ENCODE measurements at regions not wholly inside any gene's neighbourhood (a gene's known extent, or its start where the extent isn't known, plus 50 kb on each side); places are given as distances from the start of the nearest gene placed in this dataset.
A peak's percentile ranks its signal among the peaks of the same experiment; 100 is the strongest.
"Not testable (repeated sequence)": the region's sequence is repeated elsewhere in the genome, so short reads cannot be mapped to it uniquely, and the experiment has no call there.

GRCh38 chr6:134634966-134635365, 314.9 kb downstream of the ALDH8A1 start:
- DNase-seq (ENCODE audit: low read depth): no peak

DNA sequence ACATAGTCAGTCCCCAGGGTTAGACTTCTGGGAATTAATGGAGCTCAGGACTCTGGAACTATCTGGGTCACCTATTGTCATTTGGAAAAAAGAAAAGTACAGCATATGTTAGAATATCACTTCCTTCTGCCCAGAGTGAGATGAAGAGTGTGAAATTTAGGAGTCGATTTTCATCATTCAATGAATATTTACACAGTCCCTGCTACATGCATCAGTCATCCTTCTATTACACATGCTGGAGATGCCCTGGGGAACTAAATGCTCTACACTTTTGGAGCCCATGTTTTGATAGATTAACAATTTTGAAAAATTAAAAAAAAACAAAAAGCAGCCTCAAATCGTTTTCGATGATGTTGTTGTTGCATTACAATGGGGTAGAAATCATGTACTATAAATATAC, 315.4 kb downstream of the ALDH8A1 start:
- no peak for DNase-seq (ENCODE audit: low read depth)

DNA sequence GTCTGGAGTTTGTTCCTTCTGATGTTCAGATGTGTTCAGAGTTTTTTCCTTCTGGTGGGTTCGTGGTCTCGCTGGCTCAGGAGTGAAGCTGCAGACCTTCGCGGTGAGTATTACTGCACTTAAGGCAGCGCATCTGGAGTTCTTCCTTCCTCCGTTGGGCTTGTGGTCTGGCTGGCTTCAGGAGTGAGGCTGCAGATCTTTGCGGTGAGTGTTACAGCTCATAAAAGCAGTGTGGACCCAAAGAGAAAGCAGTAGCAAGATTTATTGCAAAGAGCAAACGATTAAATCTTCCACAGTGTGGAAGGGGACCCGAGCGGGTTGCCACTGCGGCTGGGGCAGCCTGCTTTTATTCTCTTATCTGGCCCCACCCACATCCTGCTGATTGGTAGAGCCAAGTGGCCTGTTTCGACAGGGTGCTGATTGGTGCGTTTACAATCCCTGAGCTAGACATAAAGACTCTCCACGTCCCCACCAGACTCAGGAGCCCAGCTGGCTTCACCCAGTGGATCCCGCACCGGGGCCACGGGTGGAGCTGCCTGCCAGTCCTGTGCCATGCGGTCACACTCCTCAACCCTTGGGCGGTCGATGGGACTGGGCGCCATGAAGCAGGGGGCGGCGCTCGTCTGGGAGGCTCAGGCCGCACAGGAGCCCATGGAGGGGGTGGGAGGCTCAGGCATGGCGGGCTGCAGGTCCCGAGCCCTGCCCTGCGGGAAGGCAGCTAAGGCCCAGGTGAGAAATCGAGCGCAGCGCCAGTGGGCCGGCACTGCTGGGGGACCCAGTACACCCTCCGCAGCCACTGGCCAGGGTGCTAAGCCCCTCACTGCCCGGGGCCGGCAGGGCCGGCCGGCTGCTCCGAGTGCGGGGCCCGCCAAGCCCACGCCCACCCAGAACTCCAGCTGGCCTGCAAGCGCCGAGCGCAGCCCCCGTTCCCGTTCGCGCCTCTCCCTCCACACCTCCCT, 315.3 kb upstream of the SGK1 start:
- peak; percentile 41 for DNase-seq (ENCODE audit: low read depth)

DNA sequence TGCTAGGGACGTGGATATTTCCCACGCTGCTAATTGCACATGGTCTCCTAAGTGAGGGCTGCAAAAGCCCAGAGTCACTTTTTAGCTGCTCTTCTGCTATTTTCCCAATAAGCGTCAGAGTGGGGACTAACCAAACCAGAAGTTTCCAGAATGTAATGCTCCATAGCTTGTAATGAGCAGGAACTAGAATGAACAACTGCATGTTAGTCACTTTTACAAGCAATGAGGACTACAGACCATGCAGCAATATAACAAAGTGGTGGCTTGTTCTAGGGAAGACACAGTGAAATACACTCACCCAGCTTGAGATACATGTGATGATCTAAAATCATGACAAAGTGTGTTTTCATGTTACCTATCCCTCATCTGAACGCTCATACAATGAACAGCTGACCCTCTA, 314.1 kb upstream of the SGK1 start:
- no peak for DNase-seq (ENCODE audit: low read depth)

DNA sequence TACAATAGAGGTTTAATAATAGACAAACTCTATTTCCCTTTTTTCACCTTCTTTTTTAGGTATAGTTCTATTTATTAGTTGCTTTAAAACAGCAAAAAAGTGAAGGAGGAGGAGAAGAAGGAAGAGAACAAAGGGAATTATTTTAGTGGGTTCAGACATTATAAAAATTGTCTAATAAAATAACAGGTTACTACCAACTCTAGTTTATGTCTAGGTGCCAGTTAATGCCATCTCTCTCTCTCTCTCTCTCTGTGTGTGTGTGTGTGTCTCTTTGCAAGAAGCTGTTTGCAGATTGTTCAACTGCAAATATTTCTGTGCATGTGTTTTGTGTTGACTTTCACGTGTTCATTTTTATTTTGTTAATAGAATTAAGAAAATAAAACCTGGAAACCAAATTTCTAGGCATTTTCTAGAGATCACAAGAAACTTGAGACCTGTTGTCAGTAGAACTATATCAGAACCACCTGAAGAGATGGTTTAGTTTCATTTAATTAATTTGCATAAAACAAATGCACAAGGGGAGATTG, 313.5 kb upstream of the SGK1 start:
- DNase-seq (ENCODE audit: low read depth): no peak

DNA sequence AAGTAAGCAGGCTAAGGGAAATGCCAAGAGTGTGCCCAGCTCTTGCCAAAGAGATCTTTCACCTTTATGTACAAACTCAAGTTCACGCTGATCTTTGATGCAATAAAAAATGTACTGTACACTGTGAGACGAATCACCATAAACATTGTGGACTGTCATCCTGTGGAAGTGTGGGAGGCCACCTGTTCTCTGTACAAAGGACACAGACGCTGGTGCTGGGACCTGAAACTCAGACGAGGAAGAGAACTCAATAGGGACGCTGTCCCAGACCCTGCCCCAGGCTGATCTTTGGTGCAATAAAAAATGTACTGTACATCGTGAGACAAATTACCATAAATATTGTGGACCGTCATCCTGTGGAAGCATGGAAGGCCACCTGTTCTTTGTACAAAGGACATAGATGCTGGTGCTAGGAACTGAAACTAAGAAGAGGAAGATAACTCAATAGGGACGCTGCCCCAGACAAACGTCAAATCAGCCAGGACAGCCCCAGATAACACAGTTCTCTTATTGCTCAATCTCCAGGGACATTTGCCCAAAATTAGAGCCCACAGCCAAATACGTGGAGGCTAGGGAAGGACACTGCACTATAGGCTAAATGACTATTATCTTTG, 312.7 kb upstream of the SGK1 start:
- DNase-seq (ENCODE audit: low read depth): no peak

DNA sequence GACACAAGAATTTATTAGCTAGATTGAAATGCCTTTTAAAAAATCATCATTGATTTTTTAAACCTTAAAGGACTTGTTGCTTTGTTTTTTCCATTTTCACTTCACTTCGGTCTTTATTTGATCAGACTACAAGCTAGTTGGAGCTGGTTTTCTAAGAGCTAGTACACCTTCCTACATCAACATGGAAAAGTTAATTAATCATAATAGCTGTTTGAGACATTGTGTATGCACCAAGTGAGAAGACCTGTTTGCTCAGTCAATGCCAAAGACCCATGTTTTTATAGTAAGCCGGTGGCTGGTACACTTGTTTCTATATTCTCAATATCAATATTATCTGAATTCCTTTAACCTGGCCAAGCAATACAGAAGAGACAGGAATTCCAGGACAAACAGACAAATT, 310.2 kb upstream of the SGK1 start:
- DNase-seq (ENCODE audit: low read depth): no peak

DNA sequence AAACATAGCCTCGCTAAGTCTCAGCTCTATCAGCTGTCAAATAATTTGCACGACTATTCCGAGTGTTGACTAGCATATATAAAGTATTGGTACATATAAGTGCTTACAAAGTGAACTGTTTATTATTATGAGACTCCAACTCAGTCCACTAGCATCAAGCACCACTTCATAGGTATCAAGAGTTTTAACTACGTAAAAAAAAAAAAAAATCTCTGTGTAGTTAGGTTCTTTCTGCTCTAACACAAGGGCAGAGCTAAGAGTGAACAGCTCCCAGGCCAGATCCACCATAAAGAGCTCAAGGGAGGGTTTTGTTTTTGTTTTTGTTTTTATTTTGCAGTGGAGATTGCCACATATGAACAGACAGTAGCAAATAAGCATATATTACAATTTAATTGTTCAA, 309.8 kb upstream of the SGK1 start:
- DNase-seq (ENCODE audit: low read depth): no peak

GRCh38 chr6:134626589-134626988, 308.7 kb upstream of the SGK1 start:
- DNase-seq (ENCODE audit: low read depth): no peak

- DNase-seq (ENCODE audit: low read depth): no peak
These were observed 308.2 kb upstream of the SGK1 start for GRCh38 chr6:134626086-134626485.

- DNase-seq (ENCODE audit: low read depth): no peak
These were observed 306.9 kb upstream of the SGK1 start for GRCh38 chr6:134624781-134625180.

DNA sequence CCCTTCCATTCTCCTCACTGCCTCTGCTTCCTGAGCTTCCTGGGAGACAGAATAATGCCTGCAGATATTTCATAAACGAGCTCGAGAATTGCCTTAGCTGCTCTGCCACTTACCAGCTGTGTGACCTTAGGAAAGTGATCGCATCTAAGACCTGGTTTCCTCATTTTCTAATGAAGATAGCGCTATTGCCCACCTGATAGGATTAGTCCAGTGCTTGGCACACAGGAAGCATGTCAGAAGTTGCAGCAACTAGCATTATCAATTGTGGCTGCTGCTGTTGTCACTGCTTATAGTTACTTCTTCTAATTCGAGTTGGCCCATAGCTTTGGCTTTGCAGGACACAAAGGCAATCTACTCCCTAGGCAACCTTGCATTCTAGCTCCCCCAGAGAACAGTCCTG, 305.5 kb upstream of the SGK1 start:
- no peak for DNase-seq (ENCODE audit: low read depth)

GRCh38 chr6:134622382-134623173, 304.7 kb upstream of the SGK1 start:
- no peak for DNase-seq (ENCODE audit: low read depth)

DNA sequence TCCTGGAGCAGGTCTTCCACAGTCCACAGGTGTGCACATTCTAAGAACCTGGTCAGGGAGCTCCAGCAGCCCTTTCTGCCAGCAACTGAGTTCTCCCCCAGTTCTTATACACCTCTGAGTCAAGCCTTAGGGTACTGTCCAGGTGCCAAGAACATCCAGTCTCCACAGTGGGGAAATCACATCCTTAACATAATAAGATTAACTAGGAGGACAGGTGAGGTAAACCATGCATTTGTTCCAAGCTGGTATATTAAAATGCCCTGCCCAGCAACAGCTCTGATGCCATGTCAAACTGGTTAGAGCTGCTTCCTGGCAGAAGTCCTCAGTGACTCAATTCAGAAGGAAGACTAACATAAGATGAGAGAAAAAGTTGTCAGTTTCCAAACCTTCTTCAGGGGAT, 303.9 kb upstream of the SGK1 start:
- DNase-seq (ENCODE audit: low read depth): no peak

- DNase-seq (ENCODE audit: low read depth): peak; percentile 69
These were observed 301.9 kb upstream of the SGK1 start for GRCh38 chr6:134619789-134620188.

GRCh38 chr6:134619077-134619476, 301.2 kb upstream of the SGK1 start:
- no peak for DNase-seq (ENCODE audit: low read depth)

DNA sequence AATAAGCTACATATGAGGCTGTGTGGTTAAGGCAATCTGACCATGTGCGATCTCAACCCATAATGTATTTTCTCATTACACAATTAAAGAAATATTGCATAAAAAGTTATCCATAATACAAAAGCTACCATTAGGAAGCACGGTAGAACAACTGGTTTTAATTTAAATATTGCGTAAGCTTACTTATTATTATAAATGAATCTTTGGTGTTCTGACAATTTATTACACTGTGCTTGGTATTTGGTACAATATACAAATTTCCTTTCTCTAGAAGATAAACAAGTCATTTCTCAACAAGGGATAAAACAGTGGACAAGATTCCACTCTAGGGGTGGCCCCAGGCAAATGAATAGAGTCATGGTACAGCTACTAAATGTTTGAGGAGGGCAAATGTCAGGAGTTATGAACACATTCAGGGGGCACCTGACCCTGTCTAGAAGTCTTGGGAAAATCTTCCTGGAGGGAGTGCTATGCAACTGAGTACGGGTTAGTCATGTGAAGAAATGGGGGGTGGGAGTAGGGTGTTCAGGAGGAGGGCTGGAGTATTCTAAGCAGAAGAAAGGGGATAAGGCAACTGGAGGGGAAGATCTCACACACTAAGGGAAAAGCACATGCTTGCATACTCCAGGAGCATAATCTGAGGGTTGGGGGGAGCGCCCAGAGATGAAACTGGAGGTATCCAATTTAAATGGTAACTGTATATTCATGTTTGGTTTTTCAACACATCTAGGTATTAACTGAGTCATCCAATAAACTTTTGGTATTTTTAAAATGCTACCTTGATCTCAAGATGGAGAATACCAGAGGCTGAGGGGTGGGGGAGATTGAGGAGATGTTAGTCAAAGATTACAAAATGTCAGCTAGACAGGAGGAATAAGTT, 296.9 kb upstream of the SGK1 start:
- DNase-seq (ENCODE audit: low read depth): no peak

DNA sequence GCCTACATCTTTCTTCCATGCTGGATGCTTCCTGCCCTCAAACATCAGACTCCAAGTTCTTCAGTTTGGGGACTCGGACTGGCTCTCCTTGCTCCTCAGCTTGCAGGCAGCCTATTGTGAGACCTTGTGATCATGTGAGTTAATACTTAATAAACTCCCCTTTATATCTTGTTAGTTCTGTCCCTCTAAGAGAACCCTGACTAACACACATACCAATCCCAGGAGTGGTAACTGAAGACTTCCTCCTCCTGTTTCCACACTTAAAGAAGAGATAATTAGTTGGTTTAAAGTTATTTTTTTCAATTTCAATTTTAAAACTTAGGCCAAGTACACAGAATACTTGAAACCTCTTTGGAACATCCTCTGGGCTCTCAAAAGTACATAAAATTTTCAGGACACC, 294.2 kb upstream of the SGK1 start:
- DNase-seq (ENCODE audit: low read depth): not testable (repeated sequence)

DNA sequence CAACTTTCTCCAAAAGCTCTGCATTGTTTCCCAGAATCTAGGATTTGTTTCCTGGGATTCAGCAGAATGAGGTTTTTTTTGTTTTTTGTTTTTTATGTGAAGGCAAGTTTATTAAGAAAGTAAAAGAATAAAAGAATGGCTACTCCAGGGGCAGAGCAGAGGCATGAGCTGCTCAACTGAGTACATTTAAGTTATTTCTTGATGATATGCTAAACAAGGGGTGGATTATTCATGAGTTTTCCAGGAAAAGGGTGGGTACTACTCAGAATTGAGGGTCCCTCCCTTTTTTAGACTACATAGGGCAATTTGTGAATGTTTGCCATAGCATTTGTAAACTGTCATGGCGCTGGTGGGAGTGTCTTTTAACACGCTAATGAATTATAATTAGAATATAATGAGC, 292.5 kb upstream of the SGK1 start:
- DNase-seq (ENCODE audit: low read depth): no peak

GRCh38 chr6:134609716-134610261, 291.9 kb upstream of the SGK1 start:
- DNase-seq (ENCODE audit: low read depth): no peak

DNA sequence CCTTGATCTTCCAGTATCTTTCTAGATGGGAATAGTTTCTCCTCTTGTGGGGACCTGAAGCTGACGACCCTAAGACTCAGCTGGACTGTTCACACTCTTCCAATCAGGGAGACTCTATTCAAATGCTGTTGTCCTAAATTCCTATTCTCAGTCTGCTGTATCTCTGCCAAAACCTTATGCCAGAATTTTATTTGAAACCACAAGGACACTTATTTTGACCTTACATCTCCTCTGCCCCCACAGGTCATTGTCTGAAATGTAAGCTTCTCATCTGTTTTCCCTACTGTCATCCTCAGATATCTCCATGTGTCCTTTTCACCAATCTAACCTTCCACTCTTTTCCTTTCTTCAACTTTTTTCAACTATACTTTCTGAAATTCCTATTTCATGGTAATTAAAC, 289.5 kb upstream of the SGK1 start:
- no peak for DNase-seq (ENCODE audit: low read depth)
